ENCODE measurements at regions not wholly inside any gene's neighbourhood (a gene's known extent, or its start where the extent isn't known, plus 50 kb on each side); places are given as distances from the start of the nearest gene placed in this dataset.

DNA sequence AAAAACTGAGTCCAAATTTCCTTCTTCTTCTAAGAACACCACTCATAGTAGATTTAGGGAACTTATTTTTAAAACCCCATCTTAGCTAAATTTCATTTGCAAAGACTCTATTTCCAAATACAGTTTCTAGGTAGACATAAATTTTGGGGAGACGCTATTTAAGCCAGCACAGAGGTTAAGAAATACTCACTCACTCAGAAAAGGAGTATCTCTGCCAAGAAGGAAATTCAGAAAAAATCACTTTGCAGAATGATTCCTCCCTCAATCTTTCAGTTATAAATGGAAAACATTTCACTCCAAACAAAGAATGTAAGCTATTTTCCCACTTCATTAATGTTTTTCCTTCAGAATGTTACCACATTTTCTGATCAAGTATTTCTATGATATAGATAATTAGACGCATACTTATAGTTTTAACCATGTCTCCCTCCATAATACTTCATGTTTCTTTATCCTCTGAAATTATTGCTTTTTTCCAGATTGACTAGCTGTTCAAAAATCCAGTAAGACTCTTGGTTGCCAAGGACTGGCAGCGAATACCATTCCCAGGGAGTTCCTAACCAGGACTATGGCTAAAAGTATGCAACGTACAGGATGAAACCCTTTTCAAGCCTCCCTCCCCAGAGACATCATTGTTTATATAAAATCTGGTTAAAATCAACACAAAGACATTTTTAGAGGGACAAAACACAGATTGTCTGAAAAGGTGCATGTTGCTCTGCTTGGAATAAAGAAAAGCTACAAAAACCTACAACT is 52.5 kb upstream of the RXFP2 start:
- DNase-seq (ENCODE audit: low spot score) = no peak

All from iPS-NIHi11 (cell line).